Liver (tissue), 3 donors: ENCODE measurements at regions not wholly inside any gene's neighbourhood (a gene's known extent, or its start where the extent isn't known, plus 50 kb on each side); places are given as distances from the start of the nearest gene placed in this dataset.

Experiments used
- EGR1 ChIP-seq, 2 donors: IDR thresholded peaks; 2 replicates each; pipeline ENCODE4 v1.6.1; 2016 to 2018; ENCODE audit warnings: antibody characterized with exemption in 2 of 2, low read depth in 2 of 2
- FOXA1 ChIP-seq: IDR thresholded peaks from 2 replicates; pipeline ENCODE4 v1.6.1; 2016; ENCODE audit warnings: antibody characterized with exemption
- GABPA ChIP-seq, 2 donors: IDR thresholded peaks in 1 of 2; conservative IDR thresholded peaks in 1 of 2; 2 replicates each; pipeline ENCODE4 v1.6.1; 2016; ENCODE audit warnings: antibody characterized with exemption in 2 of 2, mild to moderate bottlenecking in 1 of 2, moderate library complexity in 1 of 2
- REST ChIP-seq: IDR thresholded peaks from 2 replicates; pipeline ENCODE4 v1.6.1; 2016; ENCODE audit warnings: antibody characterized with exemption, mild to moderate bottlenecking
- TF ChIP-seq, protein P1 (sequence below): fragments of 150-350 bp; IDR thresholded peaks from 2 replicates; pipeline ENCODE4 v1.5.1; 2017; ENCODE audit warnings: improper control_type of control experiment, low read depth, low read length; ENCODE audit not compliant: missing input control
- donor health status: healthy.
- donor health status: healthy.

GRCh38 chr18:22827741-22828140 lies 105.4 kb upstream of the RBBP8 start:
- TF ChIP-seq GABPA (IDR thresholded peaks at IDR 0.05 in 1 of 2, conservative IDR thresholded peaks at IDR 0.05 in 1 of 2) = no peak
- TF ChIP-seq, protein P1, sequence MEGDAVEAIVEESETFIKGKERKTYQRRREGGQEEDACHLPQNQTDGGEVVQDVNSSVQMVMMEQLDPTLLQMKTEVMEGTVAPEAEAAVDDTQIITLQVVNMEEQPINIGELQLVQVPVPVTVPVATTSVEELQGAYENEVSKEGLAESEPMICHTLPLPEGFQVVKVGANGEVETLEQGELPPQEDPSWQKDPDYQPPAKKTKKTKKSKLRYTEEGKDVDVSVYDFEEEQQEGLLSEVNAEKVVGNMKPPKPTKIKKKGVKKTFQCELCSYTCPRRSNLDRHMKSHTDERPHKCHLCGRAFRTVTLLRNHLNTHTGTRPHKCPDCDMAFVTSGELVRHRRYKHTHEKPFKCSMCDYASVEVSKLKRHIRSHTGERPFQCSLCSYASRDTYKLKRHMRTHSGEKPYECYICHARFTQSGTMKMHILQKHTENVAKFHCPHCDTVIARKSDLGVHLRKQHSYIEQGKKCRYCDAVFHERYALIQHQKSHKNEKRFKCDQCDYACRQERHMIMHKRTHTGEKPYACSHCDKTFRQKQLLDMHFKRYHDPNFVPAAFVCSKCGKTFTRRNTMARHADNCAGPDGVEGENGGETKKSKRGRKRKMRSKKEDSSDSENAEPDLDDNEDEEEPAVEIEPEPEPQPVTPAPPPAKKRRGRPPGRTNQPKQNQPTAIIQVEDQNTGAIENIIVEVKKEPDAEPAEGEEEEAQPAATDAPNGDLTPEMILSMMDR = no peak
- TF ChIP-seq REST = no peak
- no peak for TF ChIP-seq FOXA1
- no peak for TF ChIP-seq EGR1 (IDR thresholded peaks at IDR 0.05; ENCODE audit: low read depth in 2 of 2)
